Panc1 (cell line): ENCODE measurements at regions not wholly inside any gene's neighbourhood (a gene's known extent, or its start where the extent isn't known, plus 50 kb on each side); places are given as distances from the start of the nearest gene placed in this dataset.

Source experiments
- CTCF ChIP-seq: fragments of 450-650 bp; IDR thresholded peaks from 2 replicates; pipeline ENCODE4 v1.5.1; 2017; ENCODE audit warnings: mild to moderate bottlenecking
- POLR2AphosphoS5 ChIP-seq: IDR thresholded peaks from 2 replicates; pipeline ENCODE4 v1.6.1; 2012; ENCODE audit warnings: mild to moderate bottlenecking, low read depth, low read length, moderate library complexity

GRCh38 chr10:117674646-117675045 is 132.1 kb downstream of the EMX2 start:
- TF ChIP-seq CTCF (no peak), POLR2AphosphoS5 (no peak)
